GM18511 (cell line): ENCODE measurements at regions not wholly inside any gene's neighbourhood (a gene's known extent, or its start where the extent isn't known, plus 50 kb on each side); places are given as distances from the start of the nearest gene placed in this dataset.
"Not testable (repeated sequence)": the region's sequence is repeated elsewhere in the genome, so short reads cannot be mapped to it uniquely, and the experiment has no call there.

Source experiments
- ATAC-seq: cut with Tn5 transposase; IDR thresholded peaks from one replicate; pipeline ENCODE4 v1.9.1; 2021; ENCODE audit warnings: mild to moderate bottlenecking, moderate library complexity; ENCODE audit not compliant: unreplicated experiment

DNA sequence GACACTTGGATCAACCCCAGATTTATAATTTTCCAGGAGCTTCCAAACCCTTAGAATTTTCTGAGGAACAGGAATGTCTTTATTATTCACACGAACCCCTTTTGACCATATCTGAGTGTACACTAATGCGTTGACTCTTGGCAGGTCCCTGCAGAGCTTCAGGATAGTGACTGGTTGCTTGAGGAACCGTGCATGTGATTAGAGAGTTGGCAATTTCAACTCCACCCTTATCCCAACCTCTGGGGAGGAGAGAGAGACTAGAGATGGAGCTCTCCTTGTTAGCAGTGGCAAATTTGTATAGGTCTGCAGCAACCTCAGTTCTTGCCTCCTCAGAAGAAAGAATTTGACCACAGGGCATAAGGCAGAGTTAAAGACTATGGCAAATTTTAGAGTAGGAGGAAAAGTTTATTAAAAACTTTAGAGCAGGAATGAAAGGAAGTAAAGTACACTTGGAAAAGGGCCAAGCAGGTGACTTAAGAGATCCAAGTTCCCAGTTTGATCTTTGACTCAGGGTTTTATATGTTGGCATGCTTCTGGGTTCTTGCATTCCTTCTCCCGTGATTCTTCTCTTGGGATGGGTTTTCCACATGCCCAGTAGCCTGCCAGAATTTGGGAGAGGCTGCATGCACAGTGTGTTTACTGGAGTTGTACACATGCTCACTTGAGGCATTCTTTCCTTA, 93.8 kb upstream of the ETV3 start:
- ATAC-seq: no peak

DNA sequence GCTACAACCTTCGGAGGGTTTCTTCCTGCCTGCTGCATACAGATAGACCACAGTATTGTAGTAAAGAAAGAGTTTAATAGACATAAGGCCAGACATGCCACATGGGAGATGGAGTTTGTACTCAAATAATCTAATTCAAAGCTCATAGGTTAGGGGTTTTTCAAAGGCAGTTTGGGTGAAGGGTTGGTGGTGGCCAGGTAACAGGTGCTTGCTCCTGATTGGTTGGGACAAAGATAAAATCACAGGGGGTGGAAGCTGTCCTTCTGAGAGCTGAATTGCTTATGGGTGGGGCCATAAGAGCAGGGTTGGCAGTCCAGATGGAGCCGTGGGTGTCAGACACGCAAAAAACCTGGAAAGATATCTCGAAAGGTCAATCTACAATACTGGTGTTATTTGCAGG, 92.3 kb upstream of the ETV3 start:
- no peak for ATAC-seq

DNA sequence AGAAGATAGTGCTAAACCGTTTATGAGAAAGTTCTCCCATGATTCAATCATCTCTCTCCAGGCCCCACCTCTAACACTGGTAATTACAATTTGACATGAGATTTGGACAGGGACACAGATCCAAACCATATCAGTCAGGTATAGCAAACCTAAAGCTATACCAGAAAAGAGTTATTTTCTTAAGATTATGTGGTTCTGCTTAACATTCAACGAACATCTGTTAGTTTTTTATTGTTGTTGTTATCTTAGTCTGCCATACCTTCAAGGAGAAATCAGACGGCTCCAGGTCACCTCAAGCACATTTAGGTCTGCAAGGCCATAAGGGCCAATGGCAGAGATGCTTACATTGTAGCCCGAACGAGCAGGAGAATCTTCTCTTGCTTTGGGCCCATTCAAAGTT, 89.5 kb upstream of the ETV3 start:
- no peak for ATAC-seq

DNA sequence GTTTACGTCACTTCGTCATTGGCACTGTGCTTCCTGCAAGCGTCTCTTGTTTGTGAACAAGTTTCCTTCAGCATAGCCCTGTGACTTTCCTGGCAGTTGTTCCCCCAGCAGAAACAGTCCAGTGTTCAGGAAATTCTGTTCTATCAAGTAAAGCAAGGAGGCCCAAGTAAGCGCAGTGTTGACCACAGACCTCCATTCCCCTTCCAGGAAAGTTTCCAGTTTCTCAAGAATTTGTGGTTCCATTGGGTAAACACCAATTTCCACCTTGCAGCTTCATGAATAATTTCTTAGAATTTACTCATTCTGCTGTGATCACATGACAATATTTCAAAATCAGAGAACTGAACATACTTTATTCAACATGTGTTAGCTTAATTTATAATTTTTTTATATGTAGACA, 88.5 kb upstream of the ETV3 start:
- ATAC-seq: no peak

DNA sequence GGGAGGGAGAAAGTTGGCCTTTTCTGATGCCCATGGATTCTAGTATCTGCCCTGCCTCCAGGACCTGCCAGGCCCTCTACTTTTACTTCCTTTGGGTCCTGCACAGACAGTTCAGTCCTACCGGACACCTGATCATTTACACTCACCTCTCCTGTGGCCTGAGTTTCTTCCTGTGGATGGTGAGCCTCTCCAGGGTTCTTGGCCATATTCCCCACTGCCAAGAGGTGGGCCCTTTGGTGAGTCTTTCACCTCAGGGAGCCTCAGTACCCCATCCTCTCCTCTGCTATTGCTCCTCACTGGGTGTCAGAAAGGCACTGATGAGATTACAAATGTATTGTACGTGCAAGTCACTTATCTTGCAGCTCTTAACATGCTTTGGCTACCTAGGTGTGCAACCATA, 81.4 kb upstream of the ETV3 start:
- no peak for ATAC-seq

DNA sequence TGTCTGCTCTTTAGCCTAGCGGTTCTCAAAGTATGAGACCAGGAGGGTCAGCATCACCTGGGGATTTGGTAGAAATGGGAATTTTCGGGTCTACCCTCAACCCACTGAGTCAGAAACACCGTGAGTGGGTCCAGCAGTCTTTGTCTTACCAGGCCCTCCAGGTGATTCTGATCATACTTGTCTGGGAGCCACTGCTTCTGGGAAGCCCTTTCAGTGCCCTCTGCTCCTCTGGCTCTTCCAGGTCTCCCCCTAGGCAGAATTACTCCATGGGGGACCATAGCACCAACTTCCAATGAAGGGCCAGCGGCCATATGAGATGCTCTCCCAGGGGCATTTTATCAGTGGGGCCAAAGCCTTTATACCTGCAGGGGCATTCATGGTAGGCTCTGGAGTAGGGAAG, 81.0 kb upstream of the ETV3 start:
- no peak for ATAC-seq

DNA sequence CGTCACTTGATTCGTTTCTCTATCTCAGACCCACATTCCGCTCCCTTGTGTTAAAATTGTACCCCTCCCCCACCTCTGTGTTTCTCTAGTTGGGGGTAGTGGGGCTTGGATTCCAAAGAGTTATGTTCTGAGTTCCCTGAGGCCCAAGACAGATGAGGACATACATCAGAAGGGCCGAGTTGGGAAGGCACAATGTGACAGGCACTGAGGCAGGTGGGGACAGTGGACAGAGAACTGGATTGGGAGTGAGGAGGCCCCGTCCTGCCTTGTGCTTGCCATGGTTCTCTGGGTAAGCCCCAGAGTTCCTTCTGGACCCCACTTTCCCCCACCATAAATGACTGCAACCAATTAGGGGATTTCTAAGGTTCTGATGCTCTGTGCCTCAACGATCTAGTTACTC, 80.5 kb upstream of the ETV3 start:
- no peak for ATAC-seq

DNA sequence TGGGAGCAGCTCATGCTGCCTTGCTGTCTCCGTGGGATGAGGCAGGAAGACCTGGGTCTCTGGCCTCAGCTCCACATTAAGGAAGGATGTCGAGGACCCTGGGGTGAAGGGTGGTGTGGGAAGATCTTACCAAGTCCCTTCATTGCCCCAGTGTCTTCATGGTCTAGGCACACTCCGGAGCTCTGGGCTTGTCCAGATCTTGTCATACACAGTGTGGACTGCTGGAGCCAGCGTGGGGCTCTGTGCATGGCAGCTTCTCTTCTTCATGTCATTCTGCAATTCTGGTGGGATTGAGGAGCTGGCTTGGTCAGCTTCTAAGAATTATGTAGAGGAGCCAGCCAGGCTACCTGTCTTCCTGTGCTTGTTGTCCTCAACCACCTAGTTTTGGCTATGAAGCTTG, 79.3 kb upstream of the ETV3 start:
- no peak for ATAC-seq

DNA sequence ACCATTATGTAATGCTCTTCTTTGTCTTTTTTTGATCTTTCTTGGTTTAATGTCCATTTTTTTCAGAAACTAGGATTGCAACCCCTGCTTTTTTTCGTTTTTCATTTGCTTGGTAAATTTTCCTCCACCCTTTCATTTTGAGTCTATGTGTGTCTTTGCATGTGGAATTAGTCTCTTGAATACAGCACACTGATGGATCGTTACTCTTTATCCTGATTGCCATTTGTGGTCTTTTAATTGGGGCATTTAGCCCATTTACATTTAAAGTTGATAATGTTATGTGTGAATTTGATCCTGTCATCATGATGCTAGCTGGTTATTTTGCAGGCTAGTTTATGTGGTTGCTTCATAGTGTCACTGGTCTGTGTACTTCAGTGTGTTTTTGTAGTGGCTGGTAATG, 75.6 kb upstream of the ETV3 start:
- ATAC-seq: no peak

DNA sequence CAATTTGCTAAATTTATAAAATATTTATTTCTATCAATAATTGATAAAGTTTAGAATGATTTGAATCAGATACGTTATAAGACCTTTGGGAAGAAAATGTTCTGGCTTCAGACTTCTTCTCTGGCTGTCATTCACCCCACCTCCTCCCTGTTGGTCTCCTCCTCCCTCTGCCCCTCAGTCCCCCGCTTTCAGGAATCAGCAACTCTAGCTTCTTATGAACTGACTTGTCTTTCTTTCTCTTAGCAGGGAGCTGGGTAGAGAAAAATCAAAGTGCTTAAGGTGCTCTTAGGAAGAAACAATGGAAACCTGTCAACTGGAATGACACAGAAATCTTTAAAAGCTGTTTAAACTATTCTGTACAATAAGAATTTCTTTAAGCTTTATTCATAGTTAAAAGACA, 71.3 kb upstream of the ETV3 start:
- no peak for ATAC-seq

DNA sequence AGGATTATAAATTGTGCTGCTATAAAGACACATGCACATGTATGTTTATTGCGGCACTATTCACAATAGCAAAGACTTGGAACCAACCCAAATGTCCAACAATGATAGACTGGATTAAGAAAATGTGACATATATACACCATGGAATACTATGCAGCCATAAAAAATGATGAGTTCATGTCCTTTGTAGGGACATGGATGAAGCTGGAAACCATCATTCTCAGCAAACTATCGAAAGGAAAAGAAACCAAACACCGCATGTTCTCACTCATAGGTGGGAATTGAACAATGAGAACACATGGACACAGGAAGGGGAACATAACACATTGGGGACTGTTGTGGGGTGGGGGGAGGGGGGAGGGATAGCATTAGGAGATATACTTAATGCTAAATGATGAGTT, 67.8 kb upstream of the ETV3 start:
- not testable (repeated sequence) for ATAC-seq

DNA sequence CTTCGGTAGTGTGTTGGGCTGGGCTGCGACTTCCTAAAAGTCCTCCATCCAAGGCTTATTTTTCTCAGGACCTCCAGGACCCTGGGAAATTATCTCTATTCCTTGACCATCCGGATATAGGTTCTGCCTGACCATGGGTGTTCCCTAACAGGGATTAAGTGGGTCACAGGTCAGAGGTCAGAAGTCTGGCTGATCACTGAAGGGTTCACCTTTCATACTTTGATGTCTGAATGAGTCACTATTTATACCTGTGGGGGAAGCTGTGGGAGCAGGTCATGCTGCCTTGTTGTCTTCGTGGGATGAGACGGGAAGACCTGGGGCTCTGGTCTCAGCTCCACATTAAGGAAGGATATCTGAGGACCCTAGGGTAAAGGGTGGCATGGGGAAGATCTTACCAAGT, 65.0 kb upstream of the ETV3 start:
- no peak for ATAC-seq

DNA sequence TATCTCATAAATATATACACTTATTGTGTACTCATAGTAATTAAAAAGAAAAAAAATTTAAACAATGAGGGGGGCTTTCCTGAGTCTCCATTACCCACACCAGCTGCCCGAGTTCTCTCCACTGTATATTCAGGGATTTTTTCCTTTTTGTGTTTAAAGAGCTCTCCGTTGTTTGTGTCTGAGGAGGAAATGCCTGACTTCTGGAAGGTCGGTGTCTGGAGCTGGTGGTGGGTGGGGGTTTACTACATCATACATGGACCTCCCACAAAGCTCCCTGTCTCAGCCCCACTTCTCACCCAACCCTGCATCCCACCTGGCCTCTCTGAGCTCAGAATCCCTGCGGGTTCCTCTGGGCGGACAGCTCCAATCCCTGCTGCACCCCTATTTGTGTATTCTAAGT, 64.1 kb upstream of the ETV3 start:
- no peak for ATAC-seq

DNA sequence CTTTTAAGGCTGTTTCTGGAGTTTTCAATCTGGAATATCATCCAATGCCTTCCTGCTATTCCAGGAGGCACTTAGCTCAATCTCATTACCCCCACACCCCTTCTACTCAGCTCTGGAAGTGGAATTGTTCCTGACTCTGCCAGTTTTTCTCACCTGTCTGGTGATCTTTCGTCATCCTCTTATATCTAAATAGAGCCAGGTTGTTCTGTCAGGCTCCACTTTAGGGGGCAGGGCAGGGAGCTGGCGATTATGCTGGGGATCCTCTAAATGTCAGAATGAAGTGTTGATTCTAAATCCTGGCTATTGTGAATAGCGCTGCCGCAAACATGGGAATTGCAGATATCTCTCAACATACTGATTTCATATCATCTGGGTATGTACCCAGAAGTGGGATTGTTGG, 63.6 kb upstream of the ETV3 start:
- ATAC-seq: no peak

DNA sequence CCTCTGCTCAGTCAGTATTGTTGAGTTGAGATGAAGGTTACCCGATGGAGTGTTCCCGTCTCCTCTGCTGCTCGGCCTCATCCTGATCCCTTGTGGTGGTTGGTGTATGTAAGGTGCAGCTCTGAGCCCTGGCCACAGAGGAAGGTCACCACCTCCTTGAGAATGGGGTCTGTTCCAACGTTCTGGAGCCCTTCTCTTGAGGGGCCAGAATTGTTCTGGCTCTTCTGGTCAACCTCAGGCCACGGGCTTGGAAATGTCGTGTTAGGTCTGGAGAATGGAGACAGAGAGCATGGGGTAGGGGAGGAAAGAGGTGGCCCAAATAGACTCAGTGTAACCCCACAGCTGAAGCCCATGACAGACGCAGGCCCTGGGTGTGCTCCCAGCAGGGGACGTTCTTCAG, 62.3 kb upstream of the ETV3 start:
- no peak for ATAC-seq

DNA sequence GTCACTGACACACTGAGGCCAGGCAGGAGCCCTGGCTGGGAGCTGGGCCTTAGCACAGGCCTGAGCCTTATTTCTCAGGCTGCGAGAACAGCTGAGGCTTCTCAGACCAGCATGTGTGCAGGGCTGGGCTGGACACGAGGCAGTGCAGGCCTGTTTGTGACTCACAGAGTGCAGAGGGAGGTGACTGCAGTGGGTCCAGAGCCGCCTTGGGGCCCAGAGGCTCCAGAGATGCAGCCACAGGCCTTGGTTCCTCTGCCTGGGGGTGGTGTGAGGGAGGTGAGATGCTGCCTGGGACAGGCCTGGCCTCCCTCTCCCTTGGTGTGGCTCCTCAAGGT, 61.2 kb upstream of the ETV3 start:
- no peak for ATAC-seq

DNA sequence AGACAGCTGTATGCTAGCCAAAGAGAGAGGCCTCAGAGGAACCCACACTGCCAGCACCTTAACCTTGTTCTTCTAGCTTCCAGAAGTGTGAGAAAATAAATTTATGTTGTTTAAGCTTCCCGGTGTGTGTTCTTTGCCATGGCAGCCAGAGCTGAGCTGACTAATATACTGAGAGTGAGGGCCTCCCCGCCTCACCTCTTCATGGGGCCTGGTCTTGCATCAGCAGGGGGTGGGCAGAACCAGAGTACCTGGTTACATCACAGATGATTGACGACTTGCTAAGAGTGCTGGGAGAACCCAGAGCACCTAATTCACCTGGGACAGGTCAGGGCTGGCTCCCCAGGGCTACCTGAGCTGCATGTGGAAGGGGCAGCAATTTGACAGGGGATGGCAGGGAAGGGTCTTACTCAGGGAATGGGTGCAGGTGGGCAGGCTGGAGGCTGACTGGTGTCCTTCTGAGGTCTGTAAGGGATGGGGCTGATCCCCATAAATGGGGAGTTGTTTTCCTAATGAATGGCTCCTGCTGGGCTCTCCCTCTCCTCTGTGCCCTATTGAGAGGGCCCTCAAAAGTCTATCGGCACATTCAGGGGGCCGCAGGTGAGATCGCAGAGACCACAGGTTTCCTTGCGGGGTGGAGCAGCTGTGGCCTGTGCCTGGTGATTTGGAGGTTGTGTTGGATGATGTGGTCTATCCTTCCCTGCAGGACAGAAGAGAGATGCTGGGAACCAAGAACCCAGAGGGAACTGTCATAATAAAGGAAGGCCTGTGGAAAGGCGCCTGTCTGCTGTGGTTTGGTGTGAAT, 60.6 kb upstream of the ETV3 start:
- no peak for ATAC-seq

DNA sequence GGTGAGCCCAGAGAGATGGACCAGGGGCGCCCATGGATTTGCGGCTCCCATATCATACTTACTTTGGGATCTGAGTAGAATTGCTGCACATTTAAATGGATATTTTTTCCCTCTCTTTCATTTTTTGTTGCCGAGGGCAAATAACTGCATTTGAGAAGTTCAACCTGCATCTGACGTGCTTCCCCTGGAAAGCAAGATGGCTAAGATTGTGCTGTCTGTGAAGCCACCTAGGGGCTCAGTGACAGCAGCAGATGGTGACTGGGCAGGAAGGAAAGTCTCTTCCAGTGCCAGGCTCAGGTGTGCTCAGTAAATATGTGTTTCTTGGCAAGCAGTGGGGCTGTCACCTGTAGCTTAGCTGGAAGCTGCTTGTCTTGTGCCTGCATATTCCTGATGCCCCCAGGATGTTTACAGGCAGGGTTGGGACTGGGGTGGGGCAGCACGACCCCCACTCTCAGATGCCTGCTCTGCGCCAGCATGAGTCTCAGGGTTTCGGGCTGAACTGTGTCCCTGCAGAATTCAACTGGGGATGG, 59.8 kb upstream of the ETV3 start:
- no peak for ATAC-seq

DNA sequence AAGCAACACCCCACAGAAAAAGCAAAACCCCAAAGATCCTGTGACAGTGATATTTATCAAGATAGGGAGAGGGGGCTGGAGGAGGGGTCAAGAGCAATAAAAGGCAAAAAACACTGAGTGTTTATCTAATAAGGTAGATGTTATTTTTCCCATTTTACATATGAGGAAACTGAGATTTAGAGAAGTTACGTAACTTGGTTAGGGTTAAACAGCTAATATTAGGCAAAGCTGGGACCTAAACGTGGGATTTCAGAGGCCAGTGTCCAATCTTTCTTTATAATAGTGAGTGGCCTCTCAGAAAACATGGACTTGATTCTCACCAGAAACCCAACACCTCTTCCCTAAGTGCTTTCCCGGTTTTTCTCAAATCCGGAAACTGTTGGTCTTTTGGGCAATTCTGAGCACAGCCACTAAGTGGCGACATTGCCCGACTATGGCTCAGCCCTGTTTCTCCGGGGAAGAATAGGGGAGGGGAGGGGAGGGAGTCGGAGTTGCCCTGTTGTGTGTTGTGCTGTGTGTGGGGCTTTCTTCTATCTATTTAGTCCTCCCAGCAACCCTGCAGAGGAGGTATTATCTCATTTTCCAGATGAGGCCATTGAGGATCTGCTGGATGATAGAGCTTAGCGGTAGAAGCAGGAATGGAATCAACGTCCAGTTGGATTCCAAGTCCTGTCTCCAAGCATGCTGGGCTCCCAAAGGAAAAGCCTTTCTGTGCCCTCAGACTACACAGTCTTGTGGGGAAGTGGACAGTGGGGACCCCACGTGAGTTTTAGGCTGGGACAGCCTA, 58.7 kb upstream of the ETV3 start:
- ATAC-seq: not testable (repeated sequence)

DNA sequence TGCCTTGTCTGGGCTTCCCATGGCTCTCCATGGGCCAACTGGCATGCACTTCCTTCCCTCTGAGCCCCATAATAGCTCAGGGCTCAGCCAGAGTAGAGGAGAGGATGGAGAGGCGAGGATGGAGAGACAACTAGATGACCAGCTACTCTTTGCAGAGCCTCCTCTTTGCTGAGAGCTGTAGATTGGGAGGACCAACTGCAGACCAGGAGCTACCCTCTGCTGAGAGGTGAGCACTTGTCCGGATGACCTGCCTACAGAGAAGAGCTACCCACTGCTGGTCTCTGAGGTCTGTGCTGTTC, 58.0 kb upstream of the ETV3 start:
- no peak for ATAC-seq

DNA sequence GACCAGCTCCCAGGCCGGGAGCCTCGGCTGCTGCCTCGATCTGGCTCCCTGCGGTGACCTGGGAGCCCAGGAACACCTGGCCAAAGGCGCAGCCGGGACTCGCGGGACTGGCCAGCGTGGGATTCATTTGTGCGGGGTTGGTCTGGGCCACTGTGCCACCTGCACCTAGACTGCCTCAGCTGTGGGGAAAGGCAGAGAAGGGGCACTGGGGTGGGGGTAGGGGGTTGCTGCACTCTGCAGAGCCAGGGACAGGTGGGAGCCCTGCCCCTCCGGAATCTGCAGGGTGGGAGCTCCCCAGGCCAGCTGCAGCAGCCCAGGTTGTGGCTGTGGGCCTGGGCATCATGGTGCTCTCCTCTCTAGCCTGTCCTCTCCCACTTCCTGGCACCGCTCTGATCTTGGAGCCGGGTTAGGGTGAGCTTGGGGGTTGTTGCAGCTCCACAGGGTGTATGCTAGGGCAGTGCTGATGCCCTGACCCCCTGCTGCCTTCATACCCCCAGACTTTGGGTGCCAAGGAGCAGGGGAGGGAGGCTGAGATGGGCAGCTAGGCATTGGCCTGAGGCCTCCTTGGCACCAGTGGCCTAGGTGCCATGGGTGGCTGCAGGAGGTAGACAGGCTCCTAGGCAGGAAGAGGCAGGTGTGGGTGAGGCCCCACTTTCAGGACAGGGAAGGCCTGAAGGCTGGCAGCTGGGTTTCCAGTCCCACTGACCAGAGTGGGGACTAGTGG, 57.5 kb upstream of the ETV3 start:
- ATAC-seq: no peak
